ENCODE measurements at regions not wholly inside any gene's neighbourhood (a gene's known extent, or its start where the extent isn't known, plus 50 kb on each side); places are given as distances from the start of the nearest gene placed in this dataset.

- TF ChIP-seq ESRRG (CRISPR knock-in tag; IDR thresholded peaks at IDR 0.05): no peak
- TF ChIP-seq ARNTL (CRISPR knock-in tag; IDR thresholded peaks at IDR 0.05; ENCODE audit: borderline replicate concordance, low read depth): no peak
- no peak for TF ChIP-seq ZC3H10 (CRISPR knock-in tag; IDR thresholded peaks at IDR 0.05)
- TF ChIP-seq, protein P1, sequence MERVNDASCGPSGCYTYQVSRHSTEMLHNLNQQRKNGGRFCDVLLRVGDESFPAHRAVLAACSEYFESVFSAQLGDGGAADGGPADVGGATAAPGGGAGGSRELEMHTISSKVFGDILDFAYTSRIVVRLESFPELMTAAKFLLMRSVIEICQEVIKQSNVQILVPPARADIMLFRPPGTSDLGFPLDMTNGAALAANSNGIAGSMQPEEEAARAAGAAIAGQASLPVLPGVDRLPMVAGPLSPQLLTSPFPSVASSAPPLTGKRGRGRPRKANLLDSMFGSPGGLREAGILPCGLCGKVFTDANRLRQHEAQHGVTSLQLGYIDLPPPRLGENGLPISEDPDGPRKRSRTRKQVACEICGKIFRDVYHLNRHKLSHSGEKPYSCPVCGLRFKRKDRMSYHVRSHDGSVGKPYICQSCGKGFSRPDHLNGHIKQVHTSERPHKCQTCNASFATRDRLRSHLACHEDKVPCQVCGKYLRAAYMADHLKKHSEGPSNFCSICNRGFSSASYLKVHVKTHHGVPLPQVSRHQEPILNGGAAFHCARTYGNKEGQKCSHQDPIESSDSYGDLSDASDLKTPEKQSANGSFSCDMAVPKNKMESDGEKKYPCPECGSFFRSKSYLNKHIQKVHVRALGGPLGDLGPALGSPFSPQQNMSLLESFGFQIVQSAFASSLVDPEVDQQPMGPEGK (CRISPR knock-in tag; IDR thresholded peaks at IDR 0.05; ENCODE audit: borderline replicate concordance): no peak
- no peak for TF ChIP-seq PPARA (CRISPR knock-in tag; IDR thresholded peaks at IDR 0.05; ENCODE audit: borderline replicate concordance)
- TF ChIP-seq, protein P2, sequence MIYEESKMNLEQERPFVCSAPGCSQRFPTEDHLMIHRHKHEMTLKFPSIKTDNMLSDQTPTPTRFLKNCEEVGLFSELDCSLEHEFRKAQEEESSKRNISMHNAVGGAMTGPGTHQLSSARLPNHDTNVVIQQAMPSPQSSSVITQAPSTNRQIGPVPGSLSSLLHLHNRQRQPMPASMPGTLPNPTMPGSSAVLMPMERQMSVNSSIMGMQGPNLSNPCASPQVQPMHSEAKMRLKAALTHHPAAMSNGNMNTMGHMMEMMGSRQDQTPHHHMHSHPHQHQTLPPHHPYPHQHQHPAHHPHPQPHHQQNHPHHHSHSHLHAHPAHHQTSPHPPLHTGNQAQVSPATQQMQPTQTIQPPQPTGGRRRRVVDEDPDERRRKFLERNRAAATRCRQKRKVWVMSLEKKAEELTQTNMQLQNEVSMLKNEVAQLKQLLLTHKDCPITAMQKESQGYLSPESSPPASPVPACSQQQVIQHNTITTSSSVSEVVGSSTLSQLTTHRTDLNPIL (CRISPR knock-in tag; IDR thresholded peaks at IDR 0.05; ENCODE audit: low read depth): no peak
- TF ChIP-seq POU6F1 (CRISPR knock-in tag; IDR thresholded peaks at IDR 0.05; ENCODE audit: borderline replicate concordance, low read depth): no peak
- TF ChIP-seq OSR1 (CRISPR knock-in tag; IDR thresholded peaks at IDR 0.05): no peak
- TF ChIP-seq TCF4 (CRISPR knock-in tag; IDR thresholded peaks at IDR 0.05; ENCODE audit: borderline replicate concordance): no peak
- no peak for TF ChIP-seq RARB (CRISPR knock-in tag; IDR thresholded peaks at IDR 0.05)
- no peak for TF ChIP-seq ZNF70 (CRISPR knock-in tag; IDR thresholded peaks at IDR 0.05)
These were observed 411.8 kb downstream of the MTX2 start for GRCh38 chr2:176680916-176681516.

GRCh38 chr2:176681584-176682115 lies 412.4 kb downstream of the MTX2 start:
- ATAC-seq: peak; percentile 62
- TF ChIP-seq CSRNP3 (CRISPR knock-in tag; IDR thresholded peaks at IDR 0.05) (no peak), TSHZ2 (CRISPR knock-in tag; IDR thresholded peaks at IDR 0.05) (no peak), ISL1 (CRISPR knock-in tag; IDR thresholded peaks at IDR 0.05) (peak; percentile 64), ZNF8 (CRISPR knock-in tag; IDR thresholded peaks at IDR 0.05) (no peak), POU6F1 (CRISPR knock-in tag; IDR thresholded peaks at IDR 0.05; ENCODE audit: borderline replicate concordance, low read depth) (no peak), ZC3H10 (CRISPR knock-in tag; IDR thresholded peaks at IDR 0.05) (peak; percentile 26), TOX (CRISPR knock-in tag; IDR thresholded peaks at IDR 0.05; ENCODE audit: borderline replicate concordance) (peak; percentile 32; the same call in 1 of the 2 replicates), CSDC2 (CRISPR knock-in tag; IDR thresholded peaks at IDR 0.05) (no peak)

More at GRCh38 chr2:176680916-176681516, 411.8 kb downstream of the MTX2 start:
- ATAC-seq: no peak

DNA sequence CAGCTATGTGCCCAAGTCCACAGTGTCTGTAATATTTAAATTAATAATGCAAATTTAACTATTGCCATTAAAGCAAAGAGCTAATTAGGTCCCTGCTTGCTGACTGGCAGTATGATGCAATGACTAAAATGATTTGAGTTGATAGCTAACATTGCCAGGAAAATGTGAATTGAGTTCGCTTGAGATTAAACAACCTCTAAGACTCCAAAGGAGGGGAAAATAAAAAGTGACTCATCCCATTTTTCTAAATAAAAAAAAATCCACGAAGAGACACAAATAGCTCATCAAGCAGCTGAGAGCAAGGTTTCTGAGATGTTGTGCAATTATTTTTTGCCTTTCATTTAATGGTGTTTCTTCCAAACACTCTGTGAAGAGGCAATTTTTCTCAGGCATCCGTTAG lies 413.0 kb downstream of the MTX2 start:
- peak; percentile 70 for ATAC-seq
- TF ChIP-seq, protein P1 (CRISPR knock-in tag; IDR thresholded peaks at IDR 0.05; ENCODE audit: borderline replicate concordance): no peak
- TF ChIP-seq ISL1 (CRISPR knock-in tag; IDR thresholded peaks at IDR 0.05) (peak; percentile 83), TOX (CRISPR knock-in tag; IDR thresholded peaks at IDR 0.05; ENCODE audit: borderline replicate concordance) (no peak), GLIS3 (CRISPR knock-in tag; IDR thresholded peaks at IDR 0.05) (no peak), BACH2 (CRISPR knock-in tag; IDR thresholded peaks at IDR 0.05; ENCODE audit: borderline replicate concordance) (no peak), TCF4 (CRISPR knock-in tag; IDR thresholded peaks at IDR 0.05; ENCODE audit: borderline replicate concordance) (no peak), ZNF8 (CRISPR knock-in tag; IDR thresholded peaks at IDR 0.05) (no peak), ARNTL (CRISPR knock-in tag; IDR thresholded peaks at IDR 0.05; ENCODE audit: borderline replicate concordance, low read depth) (no peak), ZNF565 (CRISPR knock-in tag; conservative IDR thresholded peaks at IDR 0.05; ENCODE audit: low read depth) (no peak)
- TF ChIP-seq, protein P2 (CRISPR knock-in tag; IDR thresholded peaks at IDR 0.05; ENCODE audit: low read depth): peak; percentile 52; the same call in 1 of the 2 replicates
